ENCODE measurements at regions not wholly inside any gene's neighbourhood (a gene's known extent, or its start where the extent isn't known, plus 50 kb on each side); places are given as distances from the start of the nearest gene placed in this dataset.

- no peak for TF ChIP-seq POLR2AphosphoS5 (IDR thresholded peaks at IDR 0.05; ENCODE audit: borderline replicate concordance, low read depth, low read length)
- no peak for TF ChIP-seq EZH2 (IDR thresholded peaks at IDR 0.05)
These were observed 1528.0 kb downstream of the SLITRK5 start for GRCh38 chr13:89199138-89199537.
